ENCODE measurements at regions not wholly inside any gene's neighbourhood (a gene's known extent, or its start where the extent isn't known, plus 50 kb on each side); places are given as distances from the start of the nearest gene placed in this dataset.

GRCh38 chr6:87995461-87995860, 52.2 kb upstream of the SPACA1 start:
- DNase-seq (ENCODE audit: low spot score), result no peak

- no peak for DNase-seq (ENCODE audit: low spot score)
Measured at GRCh38 chr6:87993356-87993755, 54.3 kb upstream of the SPACA1 start.

GRCh38 chr6:87990871-87991270, 56.8 kb upstream of the SPACA1 start:
- DNase-seq (ENCODE audit: low spot score), result no peak

GRCh38 chr6:87982134-87982533, 65.5 kb upstream of the SPACA1 start:
- no peak for DNase-seq (ENCODE audit: low spot score)

GRCh38 chr6:87979737-87980136, 67.9 kb upstream of the SPACA1 start:
- no peak for DNase-seq (ENCODE audit: low spot score)

- DNase-seq (ENCODE audit: low spot score), result no peak
Measured at GRCh38 chr6:87976616-87977015, 71.0 kb upstream of the SPACA1 start.

- DNase-seq (ENCODE audit: low spot score), result no peak
Measured at GRCh38 chr6:87975561-87975960, 72.1 kb upstream of the SPACA1 start.

- DNase-seq (ENCODE audit: low spot score), result no peak
Measured at GRCh38 chr6:87972279-87972678, 75.4 kb upstream of the SPACA1 start.

GRCh38 chr6:87971605-87972262, 75.9 kb upstream of the SPACA1 start:
- no peak for DNase-seq (ENCODE audit: low spot score)

GRCh38 chr6:87968435-87969278, 79.0 kb upstream of the SPACA1 start:
- no peak for DNase-seq (ENCODE audit: low spot score)

- DNase-seq (ENCODE audit: low spot score), result no peak
Measured at GRCh38 chr6:87965806-87966205, 81.8 kb upstream of the SPACA1 start.

GRCh38 chr6:87959083-87959482, 88.6 kb upstream of the SPACA1 start:
- no peak for DNase-seq (ENCODE audit: low spot score)

GRCh38 chr6:87951751-87952150, 95.9 kb upstream of the SPACA1 start:
- no peak for DNase-seq (ENCODE audit: low spot score)

GRCh38 chr6:87950614-87951013, 97.0 kb upstream of the SPACA1 start:
- DNase-seq (ENCODE audit: low spot score), result no peak

- DNase-seq (ENCODE audit: low spot score), result no peak
Measured at GRCh38 chr6:87949194-87949593, 98.4 kb upstream of the SPACA1 start.

GRCh38 chr6:87946669-87947068, 101.0 kb upstream of the SPACA1 start:
- no peak for DNase-seq (ENCODE audit: low spot score)

GRCh38 chr6:87945966-87946365, 101.7 kb upstream of the SPACA1 start:
- no peak for DNase-seq (ENCODE audit: low spot score)

GRCh38 chr6:87945181-87945580, 102.5 kb upstream of the SPACA1 start:
- DNase-seq (ENCODE audit: low spot score), result no peak

- peak; percentile 48 for DNase-seq (ENCODE audit: low spot score)
Measured at GRCh38 chr6:87944541-87944954, 103.1 kb upstream of the SPACA1 start.

- no peak for DNase-seq (ENCODE audit: low spot score)
Measured at GRCh38 chr6:87943191-87943590, 104.5 kb upstream of the SPACA1 start.

GRCh38 chr6:87941556-87942358, 105.9 kb upstream of the SPACA1 start:
- no peak for DNase-seq (ENCODE audit: low spot score)

GRCh38 chr6:87939776-87940175, 107.9 kb upstream of the SPACA1 start:
- DNase-seq (ENCODE audit: low spot score), result no peak

- DNase-seq (ENCODE audit: low spot score), result no peak
Measured at GRCh38 chr6:87938287-87938686, 109.4 kb upstream of the SPACA1 start.
